Ecto neural progenitor cell (in vitro differentiated cells): ENCODE measurements at regions not wholly inside any gene's neighbourhood (a gene's known extent, or its start where the extent isn't known, plus 50 kb on each side); places are given as distances from the start of the nearest gene placed in this dataset.
"Not testable (repeated sequence)": the region's sequence is repeated elsewhere in the genome, so short reads cannot be mapped to it uniquely, and the experiment has no call there.

ENCODE experiments used
- DNase-seq: peaks from one replicate; pipeline ENCODE4 v3.0.0-alpha.2; 2018; ENCODE audit warnings: low spot score

DNA sequence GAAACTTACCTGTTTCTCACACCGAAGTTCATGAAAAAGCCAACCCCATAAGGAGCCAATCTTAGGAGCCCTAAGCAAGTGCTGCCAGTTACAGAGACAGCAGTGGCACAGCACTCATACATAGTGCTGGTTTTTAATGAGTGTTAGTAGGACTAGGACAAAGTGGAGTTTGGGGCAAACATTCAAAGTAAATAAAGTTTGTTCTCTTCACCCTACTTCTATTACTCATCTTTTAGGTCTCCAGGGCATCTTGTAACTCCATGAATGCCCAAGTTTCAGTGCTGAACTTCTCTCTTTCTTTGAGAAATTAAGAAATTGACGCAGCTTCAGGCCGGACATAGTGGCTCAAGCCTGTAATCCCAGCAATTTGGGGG lies 584.7 kb downstream of the EBF1 start:
- DNase-seq = no peak

DNA sequence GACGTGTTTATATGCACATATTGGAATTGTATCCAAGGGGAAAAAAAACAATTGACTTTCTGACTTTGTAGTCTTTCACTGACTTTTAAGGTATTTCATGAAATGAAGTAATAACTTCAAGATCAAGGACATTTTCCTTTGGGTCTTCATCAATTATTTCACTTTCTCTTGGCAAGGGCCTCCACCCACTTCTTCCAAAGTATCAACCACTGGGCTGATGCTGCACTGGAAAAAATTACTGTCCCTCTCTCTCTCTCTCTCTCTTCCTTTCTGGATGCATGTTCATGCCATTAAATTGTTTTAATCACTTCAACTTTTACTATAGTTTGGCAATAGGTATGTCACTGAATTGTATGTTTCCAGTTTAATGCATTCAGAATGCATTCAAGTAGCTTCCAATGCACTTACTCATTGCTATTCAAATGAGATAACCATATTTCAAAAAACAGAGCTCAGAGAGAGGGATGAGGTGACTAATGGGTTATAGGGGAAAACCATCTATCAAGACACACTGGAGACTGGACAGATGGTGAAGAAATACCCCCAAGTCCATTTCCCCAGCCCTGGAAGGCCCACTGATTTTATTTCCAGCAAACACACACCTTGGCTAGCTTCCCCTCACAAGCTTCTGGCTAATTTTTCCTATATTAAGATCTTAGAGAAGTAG lies 585.3 kb downstream of the EBF1 start:
- no peak for DNase-seq

DNA sequence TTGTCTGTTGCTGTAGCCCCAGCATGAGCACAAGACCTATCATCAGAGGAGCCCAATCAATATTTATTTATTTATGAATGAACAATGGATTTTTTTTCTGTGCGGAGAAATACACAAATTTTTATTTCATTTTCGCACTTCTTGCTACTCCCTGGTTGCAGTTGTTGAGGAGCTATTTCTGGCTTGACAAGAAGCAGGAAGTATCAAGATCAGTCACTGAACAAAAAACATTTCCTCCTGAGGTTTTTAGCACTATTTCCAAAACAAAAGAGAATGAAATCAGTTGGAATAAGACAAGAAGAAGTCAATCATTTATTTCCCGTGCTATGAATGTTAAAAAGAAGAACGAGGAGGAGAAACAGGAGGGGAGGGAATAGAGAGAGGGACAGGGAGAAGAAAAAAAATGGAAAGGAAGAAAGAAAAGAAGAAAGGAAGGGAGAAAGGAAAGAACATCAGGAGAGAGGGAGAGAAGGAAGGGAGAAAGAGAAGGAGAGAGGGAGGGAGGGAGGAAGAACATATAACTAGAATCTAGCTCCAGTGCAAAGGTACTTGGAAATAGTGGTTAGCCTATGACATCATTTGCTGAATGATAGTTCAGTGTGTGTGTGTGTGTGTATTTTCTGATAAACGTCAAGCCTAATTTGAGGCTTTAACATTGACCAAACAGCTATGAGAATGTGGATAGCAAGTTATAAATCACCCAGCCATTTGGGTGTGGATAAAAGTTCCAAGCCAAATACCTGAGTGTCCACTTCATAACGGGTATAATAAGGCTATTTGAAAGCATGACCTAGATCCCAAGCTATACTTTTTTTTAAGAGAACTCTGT lies 586.0 kb downstream of the EBF1 start:
- no peak for DNase-seq

DNA sequence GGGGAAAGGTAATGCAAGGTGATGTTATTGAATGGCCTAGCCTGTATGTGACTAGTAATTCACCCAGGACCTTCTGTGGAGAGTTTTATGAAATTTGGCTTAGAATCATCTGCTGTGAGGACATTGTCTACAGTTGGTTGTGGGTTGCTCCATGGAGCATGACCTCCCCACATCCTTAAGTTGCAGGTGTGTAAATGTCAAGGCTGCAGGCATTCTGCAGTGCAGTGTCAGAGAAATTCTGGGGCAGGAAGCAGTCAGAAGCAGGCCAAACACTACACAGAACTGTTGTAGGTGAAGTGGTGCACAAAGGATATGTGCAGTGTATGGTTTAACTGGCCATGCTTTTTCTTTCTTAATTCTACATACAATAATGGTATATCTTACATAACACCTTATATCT lies 588.3 kb downstream of the EBF1 start:
- DNase-seq = no peak

DNA sequence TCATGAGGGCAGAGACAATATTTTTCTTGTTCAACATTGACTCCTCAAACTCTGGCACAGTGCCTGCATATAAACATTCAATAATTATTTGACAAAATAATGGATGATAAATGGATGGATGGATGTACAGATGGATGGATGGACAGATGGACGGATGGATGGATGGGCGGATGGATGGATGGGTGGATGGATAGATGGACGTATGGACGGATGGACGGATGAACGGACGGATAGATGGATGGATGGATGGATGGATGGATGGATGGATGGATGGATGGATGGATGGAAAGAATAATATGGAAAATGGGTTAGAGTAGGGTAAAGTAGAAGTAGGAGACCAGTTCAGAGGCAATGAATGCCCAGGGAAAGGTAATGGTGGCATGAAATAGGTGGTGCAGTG lies 589.2 kb downstream of the EBF1 start:
- DNase-seq = no peak

DNA sequence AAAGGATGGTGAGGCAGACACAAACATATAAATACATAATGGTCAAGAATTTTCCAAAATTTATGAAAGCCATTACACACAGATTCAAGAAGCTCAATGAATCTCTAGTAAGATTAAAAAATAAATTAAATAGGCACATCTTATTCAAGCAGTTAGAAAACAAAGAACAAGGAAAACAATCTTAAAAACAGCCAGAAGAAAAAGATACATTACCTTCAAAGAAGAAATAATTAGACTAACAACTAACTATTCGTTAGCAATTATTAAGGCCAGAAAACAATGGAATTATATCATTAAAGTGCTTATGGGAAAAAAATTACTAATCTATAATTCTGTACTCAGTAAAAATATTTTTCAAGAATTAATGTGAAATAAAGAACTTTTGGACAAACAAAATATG lies 593.1 kb downstream of the EBF1 start:
- DNase-seq = no peak

DNA sequence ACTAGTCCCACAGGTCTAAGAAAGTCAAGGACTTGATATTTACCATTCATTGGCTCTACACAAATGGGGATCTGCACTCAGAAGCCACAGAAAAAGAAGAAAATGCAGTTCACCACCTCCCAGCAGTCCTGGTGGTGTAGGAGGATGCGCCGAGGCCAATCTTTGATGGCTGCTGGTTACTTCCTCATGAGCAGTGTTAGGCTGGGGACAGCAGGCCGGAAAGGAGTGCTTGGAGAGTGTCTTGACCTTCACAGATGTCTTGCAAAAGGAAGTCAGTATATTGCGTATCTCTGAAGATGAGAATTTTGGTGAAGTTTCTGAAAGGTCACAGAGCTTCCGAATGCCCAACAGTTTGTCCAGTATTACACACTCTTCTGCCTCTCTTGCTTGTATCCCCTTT lies 597.0 kb downstream of the EBF1 start:
- no peak for DNase-seq

DNA sequence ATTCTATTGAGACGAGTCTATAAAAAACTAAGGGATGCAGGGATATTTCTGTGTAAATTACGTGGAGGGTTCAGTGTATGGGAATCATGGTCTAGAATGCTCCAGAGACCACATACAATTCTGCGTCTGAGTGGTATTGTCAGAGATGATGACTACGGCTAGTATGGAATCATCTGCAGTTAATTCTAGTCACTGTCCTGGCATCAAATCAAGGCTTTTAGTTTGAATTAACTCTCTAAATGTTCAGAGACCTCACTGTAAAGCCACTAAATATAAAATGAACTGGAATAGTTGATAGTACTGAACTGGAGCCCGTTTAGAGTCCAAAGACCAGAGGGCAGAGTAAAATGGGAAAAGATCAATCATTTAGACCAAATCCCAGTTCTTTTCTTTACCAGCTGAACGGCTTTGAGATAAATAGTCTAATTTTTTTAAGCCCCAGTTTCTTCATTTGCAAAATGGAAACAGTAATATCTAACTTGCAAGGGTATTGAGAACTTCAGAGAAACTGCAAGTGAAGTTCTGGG lies 599.8 kb downstream of the EBF1 start:
- no peak for DNase-seq

DNA sequence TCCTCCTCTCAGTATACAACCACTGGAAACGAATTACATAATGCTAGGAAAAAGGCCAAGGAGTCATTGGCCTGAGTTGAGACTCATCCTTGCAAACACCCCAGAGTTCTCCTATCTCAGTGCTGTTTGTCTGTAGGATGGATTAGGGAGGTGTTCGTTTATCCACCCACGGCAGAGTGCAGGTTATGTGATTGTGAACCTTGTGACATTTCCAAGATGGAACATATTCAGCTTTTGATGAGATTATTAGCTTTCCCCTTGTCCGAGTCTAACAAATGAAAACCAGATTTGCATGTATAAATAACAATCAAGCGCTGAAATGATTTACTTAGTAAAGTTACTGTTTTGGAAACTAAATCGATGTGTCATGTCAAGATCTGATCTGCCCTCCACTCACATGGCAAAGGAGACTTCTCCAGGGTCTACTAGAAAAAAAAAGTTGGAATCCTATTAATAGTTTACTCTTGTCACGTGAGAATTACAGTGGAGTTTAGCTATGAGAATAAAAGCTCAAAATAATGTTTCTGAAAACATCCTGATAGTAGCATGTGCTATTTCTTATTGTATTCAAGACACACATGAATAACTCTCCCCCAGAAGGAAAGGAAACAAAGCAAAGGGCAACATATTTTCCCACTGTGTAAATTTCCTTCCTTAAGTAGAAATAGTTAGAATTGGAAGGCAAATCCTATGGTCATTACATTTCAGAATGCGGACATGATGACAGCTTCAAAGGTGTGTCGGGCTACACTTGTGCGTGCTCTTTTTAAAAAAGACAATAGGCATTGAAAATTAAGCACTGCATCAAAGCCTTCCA lies 600.4 kb downstream of the EBF1 start:
- no peak for DNase-seq

DNA sequence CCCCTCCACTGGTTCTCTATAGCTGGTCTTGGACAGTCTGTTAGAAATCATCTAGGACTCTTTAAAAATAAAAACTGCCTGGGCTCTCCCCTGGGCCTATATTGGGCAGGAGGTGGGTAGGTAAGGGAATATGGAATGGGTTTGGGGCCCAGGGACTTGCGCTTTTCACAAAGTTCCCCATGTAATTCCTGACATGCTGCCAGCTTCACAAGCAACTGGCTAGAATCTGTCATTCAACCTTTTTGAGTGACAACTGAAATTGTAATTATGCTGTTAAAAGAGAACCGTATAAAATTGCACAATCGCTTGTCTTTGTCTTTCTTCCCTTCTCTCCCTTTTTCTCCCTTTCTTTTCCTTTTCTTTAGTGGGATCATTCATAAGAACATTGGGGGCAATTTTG lies 603.1 kb downstream of the EBF1 start:
- no peak for DNase-seq

DNA sequence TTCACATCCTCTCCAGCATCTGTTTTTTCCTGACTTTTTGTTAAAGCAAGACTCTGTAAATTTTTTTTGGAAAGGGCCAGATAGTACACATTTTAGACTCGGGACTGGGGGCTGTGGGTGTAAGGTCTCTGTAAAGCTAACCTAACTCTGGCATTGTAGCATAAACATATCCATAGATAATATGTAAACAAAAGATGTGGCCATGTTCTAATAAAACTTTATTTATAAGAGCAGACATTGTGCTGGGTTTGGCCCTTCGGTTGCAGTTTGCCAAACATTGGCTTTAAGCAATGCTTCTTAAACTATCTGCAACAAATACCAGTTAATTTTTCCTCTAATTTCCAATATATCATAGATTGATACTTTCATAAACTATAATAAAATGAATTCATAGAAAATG lies 605.2 kb downstream of the EBF1 start:
- no peak for DNase-seq

DNA sequence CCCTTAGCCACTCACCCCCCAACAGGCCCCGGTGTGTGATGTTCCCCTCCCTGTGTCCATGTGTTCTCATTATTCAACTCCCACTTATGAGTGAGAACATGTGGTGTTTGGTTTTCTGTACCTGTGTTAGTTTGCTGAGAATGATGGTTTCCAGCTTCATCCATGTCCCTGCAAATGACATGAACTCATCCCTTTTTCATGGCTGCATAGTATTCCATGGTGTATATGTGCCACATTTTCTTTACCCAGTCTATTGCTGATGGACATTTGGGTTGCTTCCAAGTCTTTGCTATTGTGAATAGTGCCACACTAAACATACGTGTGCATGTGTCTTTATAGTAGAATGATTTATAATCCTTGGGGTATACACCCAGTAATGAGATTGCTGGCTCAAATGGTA lies 605.7 kb downstream of the EBF1 start:
- DNase-seq = not testable (repeated sequence)

DNA sequence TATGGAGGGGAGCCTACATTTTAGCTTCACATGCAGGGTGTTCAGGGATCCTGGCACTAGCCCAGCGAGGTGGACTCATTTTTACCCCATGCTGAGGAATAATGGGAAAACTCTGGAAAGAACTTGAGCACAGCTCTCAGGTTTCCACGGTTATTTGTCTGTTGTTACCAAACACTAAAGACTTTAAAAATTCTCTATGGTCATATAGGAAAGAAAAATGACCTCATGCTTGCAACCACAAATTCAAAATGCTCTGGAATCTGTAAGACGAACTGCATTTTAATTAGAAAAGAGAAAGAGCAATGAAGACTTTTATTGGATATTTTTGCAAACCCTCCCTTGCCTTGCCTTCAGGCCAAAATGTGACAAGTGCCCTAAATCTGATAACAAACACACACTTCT lies 606.9 kb downstream of the EBF1 start:
- no peak for DNase-seq

DNA sequence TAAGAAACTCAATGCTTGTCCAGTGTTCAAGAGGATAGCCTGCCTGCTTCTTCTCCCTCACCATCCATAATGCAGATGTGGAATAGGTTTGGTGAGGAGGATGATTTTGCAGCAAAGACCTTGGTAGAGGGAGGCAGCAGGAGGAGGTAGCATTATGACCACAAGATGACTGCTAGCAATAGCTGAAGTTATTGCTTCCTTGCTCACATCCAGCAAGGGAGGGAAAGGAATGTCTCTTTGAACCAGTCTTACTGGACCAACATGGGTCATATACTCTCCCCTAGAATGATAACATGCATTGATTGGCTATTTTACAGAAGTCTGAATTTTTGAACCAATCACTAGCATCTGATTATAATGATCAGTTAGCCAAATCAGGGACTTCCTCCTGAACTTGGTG lies 607.6 kb downstream of the EBF1 start:
- no peak for DNase-seq

DNA sequence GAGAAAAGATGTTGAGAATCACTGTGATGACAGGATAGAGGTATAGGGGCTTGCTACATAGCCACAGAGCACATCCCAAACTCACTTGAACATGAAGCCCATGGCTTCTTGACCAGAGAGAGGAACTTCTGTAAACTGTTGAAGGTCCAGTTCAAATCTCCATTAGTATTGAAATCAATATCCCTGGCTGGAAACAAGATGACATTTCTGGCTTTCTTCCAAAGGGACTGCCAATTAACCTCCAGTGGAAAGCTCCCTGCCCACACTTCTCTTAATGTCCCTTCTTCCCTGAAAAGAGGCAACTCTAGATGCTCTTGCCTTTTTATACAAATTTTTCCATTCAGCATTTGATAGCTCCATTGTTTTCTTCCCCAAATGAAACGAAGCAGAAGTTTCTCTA lies 612.1 kb downstream of the EBF1 start:
- DNase-seq = no peak

DNA sequence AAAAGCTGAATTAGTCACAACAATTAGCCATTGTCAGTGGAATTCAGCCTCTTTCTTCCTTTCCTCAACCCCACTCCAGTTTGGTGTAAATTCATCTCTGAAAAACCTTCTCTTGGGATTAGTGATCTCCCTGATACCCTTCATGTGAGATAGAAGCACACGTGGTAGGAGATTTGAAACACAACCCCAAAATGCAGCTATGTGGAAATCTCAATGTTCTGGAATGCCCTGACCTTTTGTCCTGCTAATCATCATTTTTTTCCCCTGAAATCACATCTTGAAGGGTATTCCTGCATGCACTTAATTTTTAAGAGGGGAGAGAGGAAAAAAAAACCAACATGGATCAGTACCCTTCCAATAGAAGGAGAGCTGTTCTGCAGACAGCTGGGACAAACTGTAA lies 612.6 kb downstream of the EBF1 start:
- no peak for DNase-seq

DNA sequence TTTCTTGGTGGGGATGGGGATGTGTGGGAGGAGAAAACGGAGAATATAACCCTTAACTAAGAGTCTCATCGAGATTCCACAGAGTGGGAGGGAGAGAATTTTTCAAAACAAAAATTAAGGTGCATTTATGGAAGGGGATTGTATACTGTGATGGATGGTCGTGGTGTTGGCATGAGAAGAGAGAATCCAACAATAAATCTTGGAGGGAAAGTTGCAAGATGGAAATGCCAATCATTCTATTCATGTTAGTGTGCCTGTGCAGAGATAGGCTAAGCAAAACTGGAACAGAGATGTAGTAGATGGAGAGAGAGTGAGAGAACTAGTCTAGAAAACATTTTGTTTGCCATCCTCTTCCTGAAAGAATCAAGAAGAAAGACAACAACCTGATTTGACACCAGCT lies 613.1 kb downstream of the EBF1 start:
- DNase-seq = no peak

DNA sequence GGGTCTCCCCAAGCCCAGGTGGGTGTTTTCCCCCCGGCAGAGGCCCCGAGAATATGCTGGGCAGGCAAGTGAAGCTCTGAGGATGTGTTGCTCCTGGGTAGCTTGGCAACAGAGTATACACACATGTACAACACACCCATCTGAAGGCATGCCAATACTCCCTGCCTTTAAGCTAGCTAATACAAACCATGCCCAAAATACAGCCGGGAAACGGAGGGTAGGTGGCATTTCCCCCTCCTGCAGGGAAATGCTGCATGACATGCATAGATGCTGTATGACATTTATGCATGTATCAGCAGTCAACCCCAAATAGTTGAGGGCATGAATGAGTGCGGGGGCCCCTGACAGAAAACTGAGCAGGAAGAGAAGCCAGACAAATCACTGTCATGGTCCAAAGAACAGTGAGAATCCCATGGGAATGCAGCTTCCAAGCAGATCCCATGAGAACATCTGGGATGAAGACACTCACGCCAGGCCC lies 614.1 kb downstream of the EBF1 start:
- no peak for DNase-seq

DNA sequence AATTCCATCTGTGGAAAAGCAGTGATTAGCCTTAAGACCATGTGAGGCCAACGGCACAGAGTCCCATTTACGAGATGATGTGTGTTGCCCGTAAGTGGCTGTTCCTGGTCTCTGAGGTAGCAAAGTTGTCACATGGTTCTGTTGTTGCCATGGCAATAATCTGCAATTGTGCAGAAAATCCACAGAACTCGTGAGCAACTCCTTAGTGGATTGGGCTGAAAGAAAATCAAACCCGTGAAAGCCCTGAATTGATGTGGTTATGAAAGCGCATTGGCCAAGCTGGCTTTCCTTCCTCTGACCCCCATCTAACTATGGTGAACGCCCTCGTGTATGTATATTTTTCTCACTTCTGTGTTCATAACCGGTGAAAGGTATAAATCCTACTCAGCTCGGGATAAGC lies 614.7 kb downstream of the EBF1 start:
- no peak for DNase-seq

DNA sequence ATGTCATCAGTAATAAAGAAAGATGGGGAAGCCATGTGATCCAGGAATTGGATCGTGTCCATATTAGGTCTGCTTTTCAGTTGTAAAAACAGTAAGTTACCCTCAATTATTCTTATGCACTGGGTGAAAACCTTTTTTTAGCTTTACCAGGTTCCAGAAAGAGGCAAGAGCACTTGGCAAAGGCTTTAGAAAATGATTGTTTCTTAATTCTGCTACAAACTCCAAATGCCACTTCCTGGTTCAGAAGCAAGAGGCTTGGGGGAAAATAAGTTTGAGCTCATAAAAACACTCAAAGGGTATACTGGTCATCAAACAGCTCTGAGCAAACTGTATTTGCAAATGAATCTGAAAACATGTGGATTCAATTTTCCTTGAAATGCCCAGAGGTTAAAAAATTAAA lies 615.6 kb downstream of the EBF1 start:
- DNase-seq = no peak

DNA sequence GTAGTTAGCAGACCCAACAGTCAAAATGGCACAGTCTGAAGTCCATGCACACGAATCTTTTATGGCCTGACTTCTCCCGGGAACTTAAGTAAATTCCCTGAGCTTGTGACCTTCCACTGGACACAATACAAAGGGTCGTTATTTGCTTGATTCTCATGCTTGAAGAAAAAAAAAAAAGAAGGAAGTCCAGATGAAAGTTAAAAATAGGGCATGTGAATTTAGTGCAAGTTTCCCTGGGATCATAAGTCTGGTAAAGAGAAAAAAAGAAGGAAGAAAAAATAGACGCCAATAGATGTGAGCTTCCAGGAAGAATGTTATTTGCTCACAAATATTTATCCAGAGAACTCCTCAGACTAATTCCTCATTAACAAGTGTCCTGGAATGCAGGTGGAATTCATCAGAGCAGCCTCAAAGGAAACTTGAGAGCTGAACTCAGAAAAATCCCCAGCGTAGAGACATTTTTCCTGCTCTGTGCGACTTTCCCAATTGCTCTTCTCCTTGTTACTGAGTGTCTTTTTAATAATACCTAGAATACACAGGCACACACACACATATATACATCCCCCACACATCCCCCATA lies 616.3 kb downstream of the EBF1 start:
- DNase-seq = no peak

DNA sequence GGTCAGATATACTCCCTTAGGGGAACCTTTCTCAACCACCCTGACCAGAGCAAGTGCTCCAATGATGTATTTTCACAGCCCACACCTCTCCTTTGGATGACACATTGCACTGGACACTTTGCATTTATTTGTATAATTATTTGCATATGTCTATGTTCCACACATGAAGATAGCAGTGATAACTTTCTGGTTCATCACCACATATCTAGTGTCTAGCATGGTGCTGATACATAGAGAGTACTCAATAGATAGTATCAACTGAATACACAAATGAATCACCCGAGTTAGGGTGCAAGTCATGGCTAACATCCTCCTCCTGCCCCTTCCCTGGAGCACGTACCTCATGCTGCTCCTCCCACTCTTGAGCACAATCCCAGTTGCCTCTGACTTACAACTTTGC lies 617.6 kb downstream of the EBF1 start:
- DNase-seq = no peak
